AG08396 (cell line): ENCODE measurements at regions not wholly inside any gene's neighbourhood (a gene's known extent, or its start where the extent isn't known, plus 50 kb on each side); places are given as distances from the start of the nearest gene placed in this dataset.
A peak's percentile ranks its signal among the peaks of the same experiment; 100 is the strongest.

Experiments used
- DNase-seq: peaks from one replicate; pipeline ENCODE4 v3.0.0; 2012; ENCODE audit warnings: low spot score, mixed read lengths

DNA sequence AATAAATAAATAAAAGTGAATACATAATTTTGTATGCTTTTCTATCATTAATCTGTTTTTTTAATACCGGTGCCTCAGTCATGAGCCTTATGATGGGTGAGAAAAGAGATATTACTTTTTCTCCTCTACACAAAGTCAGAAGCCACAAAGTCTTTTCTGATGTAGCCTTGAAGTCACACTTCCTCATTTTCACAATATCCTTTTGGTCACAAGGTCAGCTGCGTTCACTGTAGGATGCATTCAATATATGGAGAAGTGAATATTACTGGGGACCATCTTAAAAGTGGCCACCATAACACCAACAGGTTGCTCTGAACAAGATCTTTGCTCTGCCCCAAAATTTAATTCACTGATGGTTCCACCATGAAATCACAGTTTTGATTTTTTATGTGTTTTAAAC lies 83.3 kb upstream of the TNR start:
- no peak for DNase-seq

DNA sequence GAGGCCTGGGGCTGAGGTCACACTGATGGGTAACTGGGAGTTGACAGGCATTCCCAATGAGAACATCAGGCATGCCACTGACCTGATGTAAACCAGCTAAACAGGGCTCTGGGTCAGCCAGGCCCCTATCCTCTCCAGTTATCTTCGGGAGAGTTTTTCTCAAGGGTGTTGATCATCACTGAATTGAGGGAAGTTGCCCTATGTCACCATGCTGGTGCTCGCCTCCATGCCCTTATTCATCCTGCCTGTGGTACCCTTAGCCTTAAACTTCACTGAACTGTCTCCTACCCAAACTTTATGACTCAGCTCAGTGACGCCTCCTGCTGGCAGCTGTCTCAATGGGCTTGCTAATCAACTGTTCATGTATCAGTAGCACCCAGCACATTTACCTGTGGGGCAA lies 80.7 kb upstream of the TNR start:
- DNase-seq: no peak

DNA sequence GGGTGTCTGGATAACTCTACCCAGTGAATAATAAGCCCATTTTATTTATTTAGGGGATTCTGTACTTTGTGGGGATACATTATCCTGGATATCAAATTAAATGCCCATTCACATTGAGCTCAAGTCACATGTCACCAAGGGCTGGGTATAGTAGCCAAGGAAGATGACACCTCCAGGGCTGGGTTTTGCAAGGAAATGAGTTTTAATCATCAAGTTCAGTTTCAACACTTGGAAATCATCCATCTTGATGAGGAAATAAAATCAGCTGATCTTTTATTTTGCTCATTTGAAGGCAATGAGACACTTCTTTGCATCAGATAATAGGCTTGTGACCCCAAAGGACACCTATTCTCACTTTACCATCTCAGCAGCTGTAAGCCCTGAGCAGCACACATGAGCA lies 80.0 kb upstream of the TNR start:
- DNase-seq: no peak

DNA sequence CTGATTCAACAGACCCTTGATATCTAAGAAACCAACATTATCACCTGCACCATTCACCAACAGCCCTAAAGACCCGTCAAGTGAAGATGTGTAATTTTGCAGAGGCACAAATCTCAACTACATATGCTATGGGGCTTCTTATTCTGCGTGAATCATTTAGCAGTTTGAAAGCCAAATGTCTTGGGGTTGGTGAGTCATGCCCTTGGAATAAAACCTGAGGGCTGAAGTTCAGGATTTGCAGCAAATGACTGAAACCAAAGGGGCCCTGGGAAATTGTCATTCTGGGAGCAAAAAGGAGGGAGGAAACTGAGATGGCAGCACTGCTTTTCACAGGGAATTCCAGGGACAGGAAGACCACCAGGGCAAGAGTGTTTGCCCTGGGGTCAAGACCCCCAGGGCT lies 79.2 kb upstream of the TNR start:
- peak; percentile 16 for DNase-seq

DNA sequence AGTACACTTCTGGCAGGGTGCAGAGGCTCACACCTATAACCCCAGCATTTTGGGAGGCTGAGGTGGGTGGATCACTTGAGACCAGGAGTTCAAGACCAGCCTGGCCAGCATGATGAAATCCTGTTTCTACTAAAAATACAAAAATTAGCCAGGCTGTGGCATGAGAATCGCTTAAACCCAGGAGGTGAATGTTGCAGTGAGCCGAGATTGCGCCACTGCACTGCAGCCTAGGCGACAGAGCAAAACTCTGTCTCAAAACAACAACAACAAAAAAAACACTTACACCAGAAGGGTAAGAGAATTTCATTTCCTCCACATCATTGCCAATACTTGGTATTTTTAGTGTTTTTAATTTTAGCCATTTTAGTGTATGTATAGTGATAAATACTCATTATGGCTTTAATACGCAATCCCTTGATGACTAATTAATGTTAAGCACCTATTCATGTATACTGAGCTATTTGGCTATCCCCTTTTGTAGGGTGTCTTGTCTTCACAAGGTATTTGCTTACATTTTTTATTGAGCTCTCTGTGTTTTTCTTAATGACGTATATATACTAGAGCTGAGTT lies 77.1 kb upstream of the TNR start:
- DNase-seq: no peak

DNA sequence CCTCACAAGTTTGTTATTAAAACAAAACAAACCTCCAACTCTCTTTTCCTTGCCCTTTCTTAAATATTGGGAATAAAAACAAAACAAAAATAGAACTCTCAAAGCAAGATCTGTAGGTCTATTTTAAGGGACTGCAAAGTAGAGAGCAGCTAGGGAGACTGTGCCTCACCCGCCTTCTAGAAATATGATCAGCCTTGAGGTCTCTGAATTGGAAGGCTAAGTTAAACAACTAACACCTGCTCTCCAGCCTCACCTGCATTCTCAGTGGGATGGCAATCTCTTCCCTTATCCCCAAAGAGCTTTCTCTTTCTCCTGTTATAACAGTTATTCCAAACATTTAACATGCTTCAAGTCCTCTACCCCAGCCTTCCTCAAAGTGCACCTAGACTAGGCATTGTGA lies 75.5 kb upstream of the TNR start:
- DNase-seq: no peak

DNA sequence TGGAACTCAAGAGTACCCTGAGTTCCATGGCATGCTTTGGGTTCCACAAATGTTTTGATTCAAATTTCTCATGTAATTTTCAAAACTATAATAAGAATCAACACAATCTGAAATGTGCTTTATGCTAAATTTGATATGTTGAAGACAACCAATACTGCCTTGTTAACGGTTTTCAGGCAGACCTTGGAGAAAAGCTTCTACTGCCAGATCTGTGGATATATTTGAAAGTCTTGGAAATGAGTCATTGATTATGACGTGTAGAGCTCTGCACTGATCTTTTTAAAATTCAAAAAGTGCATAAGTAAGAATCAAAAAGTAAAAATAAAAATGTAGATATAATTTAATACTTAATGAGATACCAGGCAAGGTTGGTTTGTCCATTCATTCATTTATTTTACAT lies 74.0 kb upstream of the TNR start:
- DNase-seq: no peak

DNA sequence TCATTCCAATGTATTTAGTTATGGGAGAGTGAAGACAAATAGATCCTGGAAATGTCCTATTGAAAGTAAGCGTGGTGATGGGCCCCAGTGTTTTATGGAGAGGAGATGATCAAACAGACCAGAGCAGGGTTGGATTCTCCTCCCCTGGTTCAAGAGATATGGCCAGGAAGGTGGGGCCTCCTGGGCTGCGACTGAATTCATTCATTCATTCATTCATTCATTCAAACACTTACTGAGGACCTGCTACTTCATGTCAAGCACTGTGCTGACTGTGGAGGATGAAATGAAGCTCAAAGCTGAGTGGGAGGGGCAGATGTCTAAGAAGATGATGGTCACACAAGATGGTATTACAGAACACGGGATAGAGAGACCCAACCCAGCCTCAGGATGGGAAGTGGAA lies 71.5 kb upstream of the TNR start:
- no peak for DNase-seq

DNA sequence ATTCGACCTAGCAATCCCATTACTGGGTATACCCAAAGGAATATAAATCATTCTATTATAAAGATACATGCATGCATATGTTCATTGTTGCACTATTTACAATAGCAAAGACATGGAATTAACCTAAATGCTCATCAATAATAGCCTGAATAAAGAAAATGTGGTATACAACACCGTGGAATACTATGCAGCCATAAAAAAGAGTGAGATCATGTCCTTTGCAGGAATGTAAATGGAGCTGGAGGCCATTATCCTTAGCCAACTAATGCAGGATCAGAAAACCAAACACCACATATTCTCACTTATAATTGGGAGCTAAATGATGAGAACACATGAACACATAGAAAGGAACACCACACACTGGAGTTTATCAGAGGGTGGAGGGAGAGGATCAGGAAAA lies 69.5 kb upstream of the TNR start:
- no peak for DNase-seq

DNA sequence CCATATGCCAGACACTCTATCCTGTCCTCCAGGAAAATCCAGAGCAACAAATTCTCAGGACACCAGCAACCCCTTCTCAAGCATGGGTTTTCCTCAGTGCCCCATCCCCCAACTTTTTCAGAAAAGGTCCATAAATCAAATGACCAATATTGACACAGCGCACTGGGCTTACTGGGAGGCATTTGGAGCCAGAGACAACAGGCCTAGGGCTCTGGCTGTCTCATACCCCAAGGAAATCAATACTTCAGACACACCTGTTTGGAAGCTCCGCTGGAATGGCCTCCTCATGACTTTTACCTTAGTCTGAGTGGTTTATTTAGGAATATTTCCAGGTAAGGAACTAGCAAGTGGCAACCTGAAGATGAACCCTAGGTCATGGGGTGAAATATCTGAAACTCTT lies 66.9 kb upstream of the TNR start:
- DNase-seq: no peak

DNA sequence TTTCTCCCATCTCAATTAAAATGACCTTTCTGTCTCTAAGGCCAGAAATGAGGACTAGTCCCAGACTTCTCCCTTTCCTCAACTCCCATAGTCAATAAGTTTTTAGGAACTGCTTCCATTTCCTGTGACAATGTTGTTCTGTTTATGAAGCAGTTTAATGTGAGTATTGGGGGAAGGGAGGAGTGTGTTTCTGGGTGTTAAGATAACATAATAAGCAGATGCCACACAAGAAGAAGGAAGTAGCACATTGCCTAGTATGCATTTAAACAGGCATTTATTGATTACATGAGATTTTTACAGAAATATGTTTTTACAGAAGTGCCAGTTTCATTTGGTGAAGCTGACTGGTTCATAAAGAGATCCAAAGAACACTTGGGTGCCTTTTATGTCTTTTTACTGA lies 65.6 kb upstream of the TNR start:
- no peak for DNase-seq

DNA sequence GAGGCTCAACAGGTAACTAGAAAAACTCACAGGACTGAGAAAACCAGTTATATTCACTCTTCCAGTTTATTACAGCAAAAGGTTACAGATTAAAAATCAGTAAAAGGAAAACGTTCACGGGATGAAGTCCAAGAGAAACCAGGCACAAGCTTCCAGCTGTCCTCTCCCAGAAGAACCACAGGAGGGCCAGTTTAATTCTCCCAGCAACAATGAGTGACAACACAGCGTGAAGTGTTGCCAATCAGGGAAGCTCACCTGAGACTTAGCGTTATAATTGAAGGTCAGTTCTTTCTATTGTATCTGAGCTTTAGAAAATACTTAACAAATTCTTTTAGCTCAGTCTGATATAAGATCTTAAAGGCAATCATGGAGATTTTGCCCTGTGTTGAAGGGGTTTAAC lies 65.2 kb upstream of the TNR start:
- DNase-seq: no peak

DNA sequence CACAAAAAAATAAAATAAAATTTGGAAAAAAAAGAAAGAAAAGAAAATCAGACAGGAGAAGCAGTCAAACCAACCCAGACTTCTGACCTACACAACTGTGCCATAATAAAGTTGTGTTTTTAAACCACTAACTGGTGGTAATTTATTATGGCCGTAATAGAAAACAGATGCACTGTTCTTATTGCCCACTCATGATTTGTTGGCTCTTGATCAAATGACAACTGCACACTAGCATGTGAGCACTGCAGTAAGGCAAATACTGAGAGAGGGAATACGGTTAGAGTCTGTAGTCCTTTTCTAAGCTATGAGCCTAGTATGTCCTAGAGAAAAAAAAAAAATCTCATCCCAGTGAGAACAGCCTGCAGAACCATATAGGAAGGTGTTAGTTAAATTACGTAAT lies 61.2 kb upstream of the TNR start:
- DNase-seq: no peak

DNA sequence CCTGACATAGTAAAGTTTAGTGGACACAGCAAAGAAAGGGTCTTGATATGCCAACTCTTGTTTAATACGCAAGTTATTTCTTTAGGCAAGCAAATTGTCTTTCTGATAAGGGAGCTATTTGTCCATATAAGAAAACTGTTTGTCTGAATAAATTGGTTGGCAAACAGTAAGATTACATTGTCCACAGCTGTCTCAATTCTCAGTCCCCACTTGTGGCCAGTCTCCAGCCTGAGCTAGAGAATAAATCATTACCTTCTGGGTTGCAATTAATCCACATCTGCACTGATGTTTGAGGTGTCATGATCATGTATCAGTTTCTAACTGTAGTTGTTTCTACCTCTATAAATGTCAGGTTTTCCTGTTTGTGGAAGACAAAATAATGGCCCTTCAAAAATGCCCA lies 60.0 kb upstream of the TNR start:
- DNase-seq: no peak

DNA sequence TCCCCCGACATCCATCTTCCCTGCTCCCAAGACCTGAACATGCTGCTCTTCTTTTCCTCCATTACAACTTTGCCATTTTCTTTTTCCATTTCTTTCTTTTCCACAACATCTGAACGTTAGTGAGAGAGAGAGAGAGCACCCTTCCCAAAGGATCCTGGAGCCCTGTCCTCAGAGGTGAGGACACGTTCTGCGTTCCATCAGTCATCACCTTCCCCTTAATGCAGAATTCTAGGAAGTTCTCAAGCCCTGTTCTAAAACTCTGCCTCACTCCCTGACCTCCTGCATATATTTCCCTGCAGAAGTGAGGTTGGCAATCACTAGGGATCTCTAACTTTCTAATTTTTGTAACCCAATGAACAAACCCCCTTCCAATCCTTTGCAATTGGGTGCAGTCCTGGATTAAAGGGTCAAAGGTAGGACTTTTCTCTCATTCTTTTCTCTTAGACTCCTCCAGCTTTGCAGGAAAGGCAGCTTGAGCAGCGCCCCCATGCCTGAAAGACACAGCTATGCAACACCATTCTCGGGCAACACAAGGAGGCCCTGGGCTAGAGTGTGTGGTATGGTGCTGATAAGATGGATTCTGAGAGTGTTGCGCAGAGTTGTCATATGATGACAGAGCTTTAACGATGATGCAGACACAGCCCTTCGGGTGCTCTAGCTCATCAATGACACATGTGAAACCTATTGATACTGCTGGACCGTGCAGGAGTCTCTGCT lies 59.2 kb upstream of the TNR start:
- no peak for DNase-seq

DNA sequence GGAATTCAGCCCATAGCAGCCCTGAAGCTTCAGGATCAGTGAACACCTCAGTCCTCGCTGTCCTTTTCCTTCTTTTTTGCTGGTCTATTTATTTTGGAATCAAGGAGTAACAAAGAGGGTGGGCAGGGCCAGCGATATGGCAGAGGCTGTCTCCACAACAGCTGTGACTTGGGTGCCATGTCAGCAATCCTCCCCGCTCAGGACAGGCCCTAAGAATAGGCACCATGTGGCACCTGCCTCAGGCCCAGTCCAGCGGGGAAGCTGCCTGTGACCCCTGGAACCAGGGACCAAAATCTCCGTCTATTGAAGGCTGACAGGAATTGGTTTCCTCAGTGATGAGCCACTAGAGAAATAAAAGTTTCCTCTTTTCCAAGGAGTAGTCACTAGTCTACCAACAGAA lies 58.6 kb upstream of the TNR start:
- no peak for DNase-seq

DNA sequence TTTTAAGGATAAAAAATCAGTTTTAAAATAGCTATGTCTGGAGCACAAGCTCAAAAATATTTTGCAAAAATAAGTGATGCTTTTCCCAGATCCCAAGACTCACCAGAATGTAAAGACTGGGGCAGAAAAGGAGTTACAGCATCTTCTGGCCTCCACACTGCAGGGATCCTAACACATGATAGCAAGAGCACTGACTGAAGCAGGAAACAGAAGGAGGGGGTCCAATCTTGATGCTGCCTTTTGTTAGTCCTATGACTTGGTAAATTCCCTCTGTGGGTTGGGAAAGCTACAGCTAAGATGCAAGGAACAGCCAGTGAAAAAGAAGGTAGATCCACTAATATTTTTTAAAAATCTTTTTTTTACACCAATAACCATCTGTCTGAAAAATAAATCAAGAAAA lies 54.2 kb upstream of the TNR start:
- no peak for DNase-seq

DNA sequence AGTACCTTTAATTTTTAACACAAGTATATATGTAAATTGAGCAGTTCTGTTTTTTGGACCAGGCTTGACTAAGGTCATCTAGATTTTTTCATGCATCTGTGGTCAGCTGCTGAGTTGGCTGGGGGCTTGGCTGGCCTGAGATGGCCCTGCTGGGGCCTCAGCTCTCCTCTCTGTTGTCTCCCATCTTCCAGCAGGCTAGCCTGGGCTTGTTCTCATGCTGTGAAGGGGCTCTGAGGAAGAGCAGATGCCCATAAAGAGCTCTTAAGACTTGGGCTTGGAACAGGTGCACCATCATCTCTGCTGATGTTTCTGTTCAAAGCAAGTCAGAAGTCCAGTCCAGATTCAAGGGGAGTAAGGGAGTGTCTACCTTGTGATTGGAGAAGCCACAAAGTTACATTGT lies 51.2 kb upstream of the TNR start:
- DNase-seq: no peak

DNA sequence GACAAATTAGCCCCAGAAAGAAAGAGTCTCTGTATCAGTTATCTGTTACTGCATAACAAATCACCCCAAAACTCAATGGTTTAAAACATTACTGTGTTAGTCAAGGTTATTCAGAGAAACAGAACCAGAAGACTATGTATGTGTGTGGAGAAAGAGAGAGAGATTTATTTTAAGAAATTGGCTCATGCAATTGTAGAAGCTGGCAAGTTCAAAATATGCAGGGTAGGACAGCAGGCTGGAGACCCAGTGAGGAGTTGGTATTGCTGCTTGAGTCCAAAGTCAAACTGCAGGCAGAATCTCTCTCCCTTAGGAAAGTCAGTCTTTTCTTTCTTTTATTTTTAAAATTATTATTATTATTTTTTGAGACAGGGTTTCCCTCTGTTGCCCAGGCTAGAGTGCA lies 50.2 kb upstream of the TNR start:
- DNase-seq: no peak
